Mesenteric fat pad (tissue), 1 donor: ENCODE measurements at regions not wholly inside any gene's neighbourhood (a gene's known extent, or its start where the extent isn't known, plus 50 kb on each side); places are given as distances from the start of the nearest gene placed in this dataset.
"Not testable (repeated sequence)": the region's sequence is repeated elsewhere in the genome, so short reads cannot be mapped to it uniquely, and the experiment has no call there.

Experiments
- DNase-seq: peaks from one replicate; pipeline ENCODE4 v3.0.0-alpha.2; 2020; ENCODE audit warnings: low spot score
- donor health status: DM: yes; HTN: yes; CAD: no.

DNA sequence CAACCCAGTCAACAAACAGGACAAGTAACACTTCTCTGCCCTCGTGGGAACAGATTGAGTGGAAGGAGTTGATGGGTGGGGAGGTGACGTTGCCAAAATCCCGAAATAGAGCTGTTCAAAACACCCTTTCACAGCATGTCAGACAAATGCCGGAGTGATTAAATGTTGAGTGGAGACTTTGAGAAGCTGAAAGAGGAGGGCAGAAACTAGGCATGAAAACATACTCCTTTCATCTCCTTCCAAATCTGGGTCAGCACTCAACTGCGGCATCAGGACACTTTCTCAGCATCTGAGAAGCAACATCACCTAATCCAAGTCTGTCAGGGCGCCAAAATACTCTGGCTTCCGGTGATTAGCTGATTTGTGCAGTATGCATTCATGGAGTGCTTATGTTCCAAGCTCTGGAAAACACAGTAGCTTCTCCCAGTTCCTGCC is 51.5 kb upstream of the MRI1 start:
- no peak for DNase-seq

DNA sequence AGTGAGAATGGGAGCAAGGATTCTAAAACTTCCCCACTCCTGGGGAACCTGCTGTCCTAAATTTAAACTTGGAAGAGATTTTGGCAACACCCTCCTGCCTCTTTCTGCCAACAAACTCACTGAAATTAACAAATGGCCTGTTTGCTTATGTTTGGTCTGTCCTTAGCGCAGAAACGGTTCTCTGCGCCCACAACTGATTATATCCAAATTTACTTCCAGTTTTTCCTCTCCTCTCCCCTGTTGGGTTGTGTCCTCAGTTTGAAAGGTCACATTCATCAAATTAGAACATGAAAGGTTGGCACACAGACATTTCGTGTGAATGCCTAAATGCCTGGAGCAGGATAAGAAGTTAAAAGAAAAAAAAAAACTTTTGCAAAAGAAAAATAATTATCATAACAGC is 56.4 kb upstream of the MRI1 start:
- DNase-seq, result no peak

DNA sequence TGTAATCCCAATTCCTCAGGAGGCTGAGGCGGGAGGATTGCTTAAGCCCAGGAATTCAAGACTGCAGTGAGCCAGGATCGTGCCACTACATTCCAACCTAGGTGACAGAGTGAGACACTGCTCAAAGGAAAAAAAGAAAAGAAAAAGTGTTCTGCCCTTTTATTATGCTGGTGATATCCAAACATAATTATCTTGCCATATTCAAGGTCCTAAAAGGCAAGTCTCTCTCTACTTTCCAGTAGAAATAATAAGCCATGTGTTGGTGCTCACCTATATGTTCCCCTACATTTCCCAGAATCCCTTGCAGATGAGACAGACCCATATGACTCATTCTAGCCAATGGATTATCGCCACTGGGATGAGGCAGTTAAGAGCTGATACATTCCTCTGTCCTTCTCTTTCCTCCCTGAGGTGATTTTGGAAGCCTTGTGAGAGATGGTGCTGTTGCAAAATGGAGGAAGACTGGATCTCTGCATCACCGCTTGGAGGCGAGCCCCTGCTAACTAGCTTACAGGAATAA is 58.3 kb upstream of the MRI1 start:
- no peak for DNase-seq

- no peak for DNase-seq
These were observed 59.1 kb upstream of the MRI1 start for GRCh38 chr19:13705201-13705600.

- no peak for DNase-seq
These were observed 62.7 kb upstream of the MRI1 start for GRCh38 chr19:13701624-13702023.

GRCh38 chr19:13700621-13701020 is 63.7 kb upstream of the MRI1 start:
- DNase-seq, result no peak

DNA sequence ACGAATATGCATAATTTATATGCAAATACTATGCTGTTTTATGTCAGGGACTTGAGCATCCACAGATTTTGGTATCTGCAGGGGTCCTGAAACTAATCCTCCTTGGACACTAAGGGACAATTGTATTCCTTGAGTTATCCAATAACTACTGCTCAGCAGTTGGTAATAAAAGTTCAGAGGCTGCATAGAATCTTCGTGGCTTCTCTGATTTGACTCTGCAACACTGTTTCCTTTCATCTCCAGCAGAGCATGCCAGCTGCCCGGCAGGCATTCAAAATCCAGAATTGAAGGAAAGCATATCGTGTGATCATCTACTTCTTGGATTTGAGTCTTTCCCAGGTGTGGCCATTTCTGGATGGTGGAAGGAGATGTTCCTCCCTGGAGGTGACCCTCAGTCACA is 64.5 kb upstream of the MRI1 start:
- no peak for DNase-seq

- DNase-seq, result no peak
These were observed 67.5 kb upstream of the MRI1 start for GRCh38 chr19:13696839-13697238.

- no peak for DNase-seq
These were observed 70.4 kb upstream of the MRI1 start for GRCh38 chr19:13693889-13694288.

DNA sequence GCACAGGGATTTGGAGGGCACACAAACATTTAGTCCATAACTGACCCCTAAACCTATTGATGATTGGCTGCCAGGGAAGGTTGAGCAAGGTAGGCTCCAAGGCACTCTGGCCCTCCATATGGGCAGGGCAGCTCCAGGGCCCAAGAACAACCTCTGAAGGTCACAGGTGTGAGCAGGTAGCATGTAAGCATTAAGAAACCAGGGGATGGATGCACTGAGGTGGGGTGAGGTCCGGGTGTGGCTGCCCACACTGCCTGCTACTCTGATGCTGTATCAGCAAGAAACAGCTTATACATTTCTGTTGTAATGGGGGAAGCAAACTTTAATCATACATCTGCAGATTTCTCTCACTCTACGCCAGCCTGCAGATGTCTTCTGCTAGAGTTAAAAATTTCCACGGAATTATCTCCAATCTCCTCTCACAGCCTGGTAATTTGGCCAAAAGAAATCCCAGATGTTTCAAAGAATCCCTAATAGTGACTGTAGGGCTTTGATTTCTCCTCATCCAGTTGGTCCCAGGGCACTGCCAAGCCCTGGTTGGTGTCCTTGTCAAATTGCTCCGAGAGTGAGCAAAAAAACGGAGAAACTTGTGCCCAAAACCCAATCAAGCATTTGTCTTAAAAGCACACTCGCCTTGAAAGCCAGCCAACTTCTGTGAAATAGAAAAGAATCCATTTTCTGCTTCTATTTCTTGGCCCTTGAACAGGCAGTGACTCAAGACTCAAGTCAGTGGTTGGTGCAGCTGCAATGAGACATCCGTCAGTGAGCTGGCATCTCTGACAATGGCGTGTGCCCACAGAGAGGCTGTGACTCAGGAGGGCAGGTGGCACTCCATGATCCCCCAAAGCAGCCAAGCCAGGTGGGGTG is 72.5 kb upstream of the MRI1 start:
- no peak for DNase-seq

GRCh38 chr19:13689085-13689484 is 75.2 kb upstream of the MRI1 start:
- no peak for DNase-seq

DNA sequence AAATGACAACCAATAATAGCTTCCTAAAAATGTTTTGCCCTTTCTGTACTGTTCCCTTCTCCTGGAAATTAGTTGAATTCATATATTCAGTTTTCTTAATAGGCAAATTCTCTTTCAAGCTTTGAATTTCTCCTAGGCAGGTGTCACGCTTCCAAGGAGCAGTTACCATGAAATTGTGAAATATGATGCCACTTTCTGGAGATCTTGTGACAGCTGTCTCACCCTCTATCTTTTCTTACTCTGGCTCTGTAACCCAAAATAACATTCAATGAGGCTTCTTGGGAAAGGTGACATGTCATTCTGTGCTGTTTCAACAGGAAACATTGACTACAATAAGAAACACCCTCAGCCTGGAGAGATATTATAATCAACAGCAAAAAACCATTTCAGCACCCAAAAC is 80.3 kb upstream of the MRI1 start:
- DNase-seq, result no peak

DNA sequence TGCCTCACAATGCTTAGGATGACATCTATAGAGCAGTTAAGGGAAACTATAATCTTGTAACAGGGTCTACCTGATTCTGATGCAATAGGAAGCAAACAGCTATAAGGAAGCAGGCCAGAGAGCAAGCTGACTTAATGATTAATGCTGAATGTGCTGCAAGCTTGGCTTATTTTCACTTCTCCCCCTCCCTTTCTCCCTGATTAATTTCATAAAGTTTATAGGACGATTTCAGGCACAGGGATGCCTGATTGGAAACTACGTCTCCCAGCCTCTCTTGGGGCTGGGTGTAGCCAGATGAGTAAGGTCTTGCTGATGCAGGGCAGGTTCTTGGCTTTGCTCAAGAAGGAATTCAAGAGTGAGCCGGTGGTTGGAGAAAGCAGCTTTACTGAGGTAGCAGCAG is 82.8 kb upstream of the MRI1 start:
- DNase-seq, result no peak

DNA sequence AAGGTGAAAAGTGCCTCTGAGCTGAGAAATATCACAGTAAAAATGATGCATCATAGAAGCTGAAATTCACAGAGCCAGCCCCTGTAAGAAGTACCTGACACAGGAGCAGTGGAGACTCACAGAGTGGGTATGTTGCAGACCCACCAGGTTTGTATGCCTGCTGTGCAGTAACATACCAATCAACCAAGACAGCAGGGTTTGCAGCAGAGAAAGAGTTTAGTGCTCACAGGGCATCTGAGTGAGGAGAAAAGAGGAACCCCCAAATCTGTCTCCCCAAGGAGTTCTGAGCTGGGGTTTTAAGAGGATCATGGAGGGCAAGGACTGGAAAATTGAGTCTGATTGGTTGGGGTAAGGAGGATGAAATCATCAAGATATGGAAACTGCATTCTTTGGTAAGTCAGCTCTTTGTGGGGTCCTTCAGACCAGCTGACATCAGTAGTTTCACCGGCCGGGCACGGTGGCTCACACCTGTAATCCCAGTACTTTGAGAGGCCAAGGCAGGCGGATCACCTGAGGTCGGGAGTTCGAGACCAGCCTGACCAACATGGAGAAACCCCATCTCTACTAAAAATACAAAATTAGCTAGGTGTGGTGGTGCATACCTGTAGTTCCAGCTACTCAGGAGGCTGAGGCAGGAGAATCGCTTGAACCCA is 83.5 kb upstream of the MRI1 start:
- DNase-seq, result not testable (repeated sequence)

DNA sequence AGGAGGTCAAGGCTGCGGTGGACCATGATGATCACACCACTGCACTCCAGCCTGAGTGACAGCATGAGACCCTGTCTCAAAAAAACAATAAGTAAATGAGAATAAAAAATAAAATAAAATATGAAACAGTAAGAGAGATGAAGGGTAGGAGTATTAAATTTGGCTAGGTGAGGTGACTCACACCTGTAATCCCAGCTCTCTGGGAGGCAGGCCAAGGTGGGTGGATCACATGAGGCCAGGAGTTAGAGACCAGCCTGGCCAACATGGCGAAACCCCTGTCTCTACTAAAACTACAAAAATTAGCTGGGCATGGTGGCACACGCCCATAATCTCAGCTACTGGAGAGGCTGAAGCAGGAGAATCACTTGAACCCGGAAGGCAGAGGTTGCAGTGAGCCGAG is 87.4 kb upstream of the MRI1 start:
- DNase-seq, result not testable (repeated sequence)

GRCh38 chr19:13672480-13673175 is 91.7 kb upstream of the MRI1 start:
- DNase-seq, result not testable (repeated sequence)

DNA sequence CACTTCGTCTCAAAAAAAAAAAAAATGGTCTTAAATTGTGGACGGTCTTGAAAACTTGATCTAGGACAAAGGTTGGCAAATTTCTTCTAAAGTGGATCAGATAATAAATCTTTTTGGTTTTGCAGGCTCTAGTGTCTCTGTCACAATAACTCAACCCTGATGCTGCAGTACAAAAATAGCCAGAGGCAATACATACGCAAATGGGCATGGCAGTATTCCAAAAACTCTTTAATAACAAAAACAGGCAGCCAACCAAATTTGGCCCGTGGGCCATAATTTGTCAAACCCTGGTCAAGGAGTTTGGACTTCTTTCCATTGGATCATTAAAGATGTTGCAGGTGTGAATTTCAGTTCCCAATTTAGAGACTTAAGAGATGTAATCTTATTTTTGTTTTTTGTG is 93.5 kb upstream of the MRI1 start:
- no peak for DNase-seq

DNA sequence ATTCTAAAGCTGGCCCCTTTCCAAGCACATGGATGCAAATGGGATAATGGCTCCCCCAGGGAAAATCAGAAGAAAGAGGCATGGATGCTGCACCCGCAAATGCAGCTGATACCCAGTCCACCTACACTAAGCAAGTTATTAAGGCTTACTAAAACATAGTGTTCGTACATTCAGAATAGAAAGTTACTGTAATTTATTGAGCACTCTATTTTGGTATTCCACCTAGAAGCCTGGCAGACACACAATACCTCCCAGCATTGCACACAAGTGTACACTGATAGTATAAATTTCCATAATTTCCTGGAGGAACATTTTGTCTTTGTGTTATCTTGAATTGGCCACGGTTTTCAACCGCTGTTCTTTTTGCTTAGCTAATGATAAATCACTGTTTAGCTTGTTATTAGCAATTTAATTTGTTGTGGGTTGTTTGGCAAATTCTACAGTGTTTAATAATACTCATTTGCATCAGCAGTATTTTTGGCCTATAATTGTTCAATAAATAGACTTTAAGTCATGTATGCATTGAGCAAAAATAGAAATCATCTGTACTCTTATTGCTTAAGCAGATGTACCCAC is 94.5 kb upstream of the MRI1 start:
- DNase-seq, result no peak

DNA sequence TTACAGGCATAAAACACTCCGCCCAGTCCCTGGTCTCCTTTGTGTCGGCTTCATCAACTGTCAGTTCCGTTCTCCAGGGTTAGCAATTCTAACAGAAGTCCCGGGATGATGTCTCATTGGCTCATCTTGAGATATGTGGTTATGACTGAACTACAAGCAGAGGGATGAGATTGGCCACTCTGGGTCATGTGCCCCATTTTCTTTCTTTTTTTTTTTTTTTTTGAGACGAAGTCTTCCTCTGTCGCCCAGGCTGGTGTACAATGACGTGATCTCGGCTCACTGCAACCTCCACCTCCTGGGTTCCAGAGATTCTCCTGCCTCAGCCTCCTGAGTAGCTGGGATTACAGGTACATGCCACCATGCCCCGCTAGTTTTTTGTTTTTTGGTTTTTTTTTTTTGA is 95.4 kb upstream of the MRI1 start:
- DNase-seq, result no peak

DNA sequence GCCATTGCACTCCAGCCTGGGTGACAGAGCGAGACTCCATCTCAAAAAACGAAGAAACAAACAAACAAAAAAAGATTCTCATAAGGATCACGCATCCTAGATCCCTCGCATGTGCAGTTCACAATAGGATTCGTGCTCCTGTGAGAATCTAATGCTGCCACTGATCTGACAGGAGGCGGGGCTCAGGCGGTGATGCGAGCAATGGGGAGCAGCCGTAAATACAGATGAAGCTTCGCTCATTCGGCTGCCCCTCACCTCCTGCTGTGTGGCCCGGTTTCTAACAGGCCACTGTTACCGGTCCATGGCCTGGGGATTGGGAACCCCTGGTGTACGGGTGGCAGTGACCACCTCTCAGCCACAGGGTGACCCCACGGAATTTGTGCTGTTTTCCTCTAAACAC is 98.2 kb upstream of the MRI1 start:
- DNase-seq, result no peak

DNA sequence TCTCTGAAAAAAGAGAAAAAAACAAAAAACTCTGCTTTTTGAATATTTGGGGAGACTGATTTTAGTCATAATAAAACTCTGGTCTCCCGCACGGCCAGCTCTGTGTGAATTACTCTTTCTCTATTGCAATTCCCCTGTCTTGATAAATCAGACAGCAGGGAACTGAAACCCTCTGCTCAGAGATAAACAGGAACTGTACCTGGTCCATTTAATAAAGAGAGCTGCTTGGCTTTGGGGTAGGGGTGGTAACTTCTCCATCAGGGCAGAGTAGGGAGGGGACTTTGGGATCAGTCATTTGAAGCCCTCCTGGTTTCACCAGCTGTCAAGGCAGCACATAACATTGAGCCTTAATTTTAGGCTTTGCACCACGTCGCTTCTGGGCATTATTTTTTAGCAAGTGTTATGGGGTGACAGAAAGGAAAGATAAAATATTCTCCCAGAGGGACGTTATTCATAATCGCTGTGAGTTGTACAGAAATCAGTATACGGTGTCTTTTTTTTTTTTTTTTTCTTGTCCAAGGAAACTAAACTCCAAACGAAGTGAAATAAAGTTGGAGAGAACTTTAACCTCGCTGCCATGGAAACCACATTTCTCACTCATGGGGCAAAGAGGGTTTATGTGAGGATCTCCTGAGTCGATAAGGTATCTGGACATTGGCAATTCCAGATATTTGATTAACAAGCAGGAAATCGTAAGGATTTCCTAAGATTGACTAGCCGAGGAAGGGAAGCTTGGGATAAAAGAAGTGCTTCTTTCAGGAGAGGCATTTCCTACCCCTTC is 99.0 kb upstream of the MRI1 start:
- DNase-seq, result no peak
